GM21447 (cell line): ENCODE measurements at regions not wholly inside any gene's neighbourhood (a gene's known extent, or its start where the extent isn't known, plus 50 kb on each side); places are given as distances from the start of the nearest gene placed in this dataset.

Source experiments
- ATAC-seq: cut with Tn5 transposase; IDR thresholded peaks from one replicate; pipeline ENCODE4 v1.9.1; 2021; ENCODE audit not compliant: unreplicated experiment

DNA sequence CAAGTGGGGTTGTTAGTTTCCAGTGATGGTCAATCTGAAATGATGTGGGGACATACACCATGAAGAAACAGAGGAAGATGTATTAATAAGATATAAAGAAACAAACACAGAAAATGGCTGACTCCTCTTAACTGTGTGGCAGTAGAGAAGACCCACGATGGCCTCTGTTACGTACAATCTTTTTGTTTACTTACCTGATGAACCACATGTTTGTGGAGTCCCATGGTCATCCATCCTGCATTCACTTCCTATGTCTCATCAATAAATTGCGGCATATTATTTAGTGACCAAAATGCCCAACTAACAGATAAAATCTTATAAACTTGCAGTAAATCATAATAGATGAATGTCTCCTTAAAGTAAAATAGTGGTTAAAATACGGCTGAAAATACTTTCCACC is 740.1 kb upstream of the LINC00305 start:
- ATAC-seq = no peak

GRCh38 chr18:64886995-64887394 is 738.1 kb upstream of the LINC00305 start:
- no peak for ATAC-seq

DNA sequence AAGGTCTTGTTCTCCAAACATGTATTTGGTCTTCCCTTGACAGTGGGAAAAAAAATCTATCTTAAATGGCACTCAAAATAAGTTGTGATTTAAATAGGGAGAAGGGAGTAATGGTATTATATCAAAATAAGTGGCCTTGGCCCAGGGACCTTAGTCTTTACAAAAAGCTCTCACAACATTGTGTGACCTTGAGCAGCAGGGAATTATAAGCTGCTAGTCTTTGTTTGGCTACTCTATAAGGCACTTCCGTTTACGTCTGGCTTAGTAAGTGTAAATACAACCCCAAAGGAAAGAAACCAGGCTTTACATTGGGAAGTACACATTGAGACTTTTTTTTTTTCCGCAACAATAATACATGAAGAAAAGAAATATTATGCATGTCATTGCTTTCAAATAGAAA is 734.0 kb upstream of the LINC00305 start:
- no peak for ATAC-seq

DNA sequence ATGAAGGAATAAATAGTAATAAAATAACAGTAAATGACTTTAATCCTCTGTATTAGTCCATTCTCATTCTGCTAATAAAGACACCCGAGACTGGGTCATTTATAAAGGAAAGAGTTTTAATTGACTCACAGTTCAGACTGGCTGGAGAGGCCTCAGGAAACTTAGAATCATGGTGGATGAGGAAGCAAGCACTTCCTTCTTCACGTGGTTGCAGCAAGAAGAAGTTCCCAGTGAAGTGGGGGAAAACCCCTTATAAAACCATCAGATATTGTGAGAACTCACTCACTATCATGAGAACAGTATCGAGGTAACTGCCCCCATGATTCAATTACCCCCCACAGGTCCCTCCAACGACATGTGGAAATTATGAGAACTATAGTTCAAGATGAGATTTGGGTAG is 727.9 kb upstream of the LINC00305 start:
- ATAC-seq = no peak

DNA sequence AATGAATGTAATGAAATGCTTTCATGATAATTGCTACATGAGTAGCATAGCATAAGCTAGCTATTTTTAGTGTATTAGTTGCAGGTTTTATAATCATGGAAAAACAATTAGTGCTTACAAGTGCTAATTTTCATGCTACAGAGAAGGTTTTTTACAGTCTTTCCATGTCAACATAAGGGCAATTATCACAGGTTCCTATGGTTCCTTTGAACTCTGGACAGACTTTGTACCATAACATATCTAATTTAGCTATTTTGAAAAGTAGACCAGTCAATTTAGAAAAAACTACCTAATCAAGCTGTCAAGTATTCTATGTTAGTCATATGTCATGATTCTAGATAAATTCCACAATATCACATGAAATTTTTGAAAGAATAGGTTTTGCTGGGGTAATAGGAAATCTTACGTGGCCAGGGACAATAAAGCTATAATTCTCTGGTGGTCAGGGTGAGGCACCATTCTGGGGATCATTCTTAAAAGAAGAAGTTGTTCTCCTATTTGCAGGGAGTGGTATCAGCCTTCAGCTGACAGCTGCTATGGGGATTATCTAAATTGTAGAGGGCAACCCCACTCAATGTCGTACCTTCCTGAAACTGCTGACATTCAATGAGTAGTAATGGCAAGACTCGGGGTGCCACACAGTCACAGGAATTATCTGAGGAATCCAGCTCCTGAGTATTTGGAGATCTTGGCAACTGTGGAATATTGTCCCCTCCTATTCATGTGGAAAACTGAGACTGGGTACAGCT is 724.0 kb upstream of the LINC00305 start:
- ATAC-seq = no peak

GRCh38 chr18:64854112-64854511 is 705.2 kb upstream of the LINC00305 start:
- ATAC-seq = no peak

DNA sequence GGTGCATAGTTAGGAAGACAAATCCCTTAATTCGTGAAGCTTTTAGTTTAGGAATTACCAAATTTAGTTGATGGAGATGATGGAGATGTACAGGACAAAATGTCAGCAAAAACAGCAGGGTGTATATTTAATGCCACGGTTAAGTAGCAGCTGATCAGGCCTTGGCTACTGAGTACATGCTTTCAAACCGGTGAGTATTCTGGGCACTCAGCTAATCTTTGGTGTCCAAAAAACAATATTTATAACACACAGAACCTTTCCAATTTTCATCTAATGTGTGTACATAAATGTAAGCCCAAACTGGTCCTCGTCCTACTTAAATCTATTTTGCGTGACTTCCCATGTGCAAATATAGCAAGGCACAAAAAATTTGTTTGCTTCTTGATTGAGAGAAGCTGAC is 703.4 kb upstream of the LINC00305 start:
- no peak for ATAC-seq

GRCh38 chr18:64851726-64852125 is 702.8 kb upstream of the LINC00305 start:
- no peak for ATAC-seq

DNA sequence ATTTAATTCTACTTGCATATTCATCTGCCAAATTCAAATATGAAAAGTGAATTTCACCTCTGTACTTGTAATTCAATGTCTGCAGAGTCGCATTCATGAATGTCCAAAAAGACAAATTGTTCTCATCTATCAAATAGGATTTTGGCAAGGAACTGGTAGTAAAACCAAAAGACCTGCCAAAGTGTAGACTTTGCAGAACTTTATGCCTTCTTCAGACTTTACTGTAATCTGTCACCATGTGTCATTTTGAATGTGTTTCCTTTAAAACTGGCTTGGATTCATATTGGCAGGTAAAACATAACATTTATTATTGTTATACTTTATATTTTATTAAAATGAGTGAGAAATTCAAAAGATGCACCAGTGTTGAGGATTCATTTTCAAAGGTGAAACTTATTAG is 701.9 kb upstream of the LINC00305 start:
- ATAC-seq = no peak

GRCh38 chr18:64840911-64841701 is 692.2 kb upstream of the LINC00305 start:
- ATAC-seq = no peak

GRCh38 chr18:64810354-64810753 is 661.5 kb upstream of the LINC00305 start:
- ATAC-seq = no peak

DNA sequence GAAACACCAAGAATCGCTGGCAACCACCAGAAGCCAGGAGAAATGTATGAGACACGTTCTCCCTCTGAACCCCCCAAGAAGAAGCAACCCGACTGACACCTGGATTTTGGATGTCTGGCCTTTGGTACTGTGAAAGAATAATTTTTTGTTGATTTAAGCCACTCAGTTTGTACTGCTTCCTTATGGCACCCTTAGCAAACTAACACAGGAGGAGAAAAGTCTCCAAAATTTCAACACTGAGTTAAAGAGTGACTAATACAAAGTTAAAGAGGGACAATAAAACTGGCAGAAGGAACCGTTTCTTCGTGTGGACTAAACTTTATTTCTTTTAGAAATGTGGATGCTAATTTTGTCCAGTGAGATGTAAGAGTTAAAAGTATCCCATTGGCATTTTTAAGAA is 660.9 kb upstream of the LINC00305 start:
- ATAC-seq = no peak

GRCh38 chr18:64807560-64807959 is 658.7 kb upstream of the LINC00305 start:
- no peak for ATAC-seq

DNA sequence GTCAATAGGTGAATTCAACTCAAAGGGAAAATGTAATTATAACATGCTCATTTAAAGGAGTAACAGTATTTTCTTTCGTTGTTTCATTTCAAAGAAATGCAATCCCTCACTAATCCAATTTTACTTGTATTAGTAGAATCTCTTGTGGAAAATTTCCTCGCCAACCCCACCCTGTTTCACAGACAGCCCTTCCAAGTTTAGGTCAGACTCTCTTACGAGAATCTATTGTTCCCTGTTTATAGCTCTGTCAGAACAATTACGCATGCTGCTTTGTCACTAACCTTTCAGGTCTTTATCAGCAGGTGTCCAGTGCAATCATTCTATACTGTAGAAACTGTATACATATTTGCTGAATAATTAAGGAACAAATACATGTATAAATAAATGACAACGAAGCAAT is 657.8 kb upstream of the LINC00305 start:
- ATAC-seq = no peak

DNA sequence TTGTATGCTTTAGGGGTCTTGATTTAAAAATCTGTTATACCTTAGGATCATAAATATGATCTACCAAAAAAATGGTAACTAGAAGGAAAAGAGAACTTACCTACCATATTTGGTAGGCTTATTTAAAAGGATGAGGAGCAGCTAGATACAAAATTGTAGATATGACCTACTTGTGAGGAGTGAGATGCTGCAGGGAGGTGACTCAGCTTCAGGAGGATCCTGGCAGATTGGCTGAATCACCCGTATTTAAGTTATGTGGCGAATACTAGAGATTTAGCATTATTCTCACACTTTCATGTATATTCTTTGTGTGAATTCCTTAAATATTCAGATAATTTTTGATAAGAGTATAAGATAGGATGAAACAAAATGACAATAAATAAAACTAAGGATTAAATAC is 657.3 kb upstream of the LINC00305 start:
- no peak for ATAC-seq

GRCh38 chr18:64803471-64803870 is 654.6 kb upstream of the LINC00305 start:
- ATAC-seq = no peak

- ATAC-seq = no peak
Measured at GRCh38 chr18:64800151-64800550, 651.3 kb upstream of the LINC00305 start.

- no peak for ATAC-seq
Measured at GRCh38 chr18:64799376-64799775, 650.5 kb upstream of the LINC00305 start.

DNA sequence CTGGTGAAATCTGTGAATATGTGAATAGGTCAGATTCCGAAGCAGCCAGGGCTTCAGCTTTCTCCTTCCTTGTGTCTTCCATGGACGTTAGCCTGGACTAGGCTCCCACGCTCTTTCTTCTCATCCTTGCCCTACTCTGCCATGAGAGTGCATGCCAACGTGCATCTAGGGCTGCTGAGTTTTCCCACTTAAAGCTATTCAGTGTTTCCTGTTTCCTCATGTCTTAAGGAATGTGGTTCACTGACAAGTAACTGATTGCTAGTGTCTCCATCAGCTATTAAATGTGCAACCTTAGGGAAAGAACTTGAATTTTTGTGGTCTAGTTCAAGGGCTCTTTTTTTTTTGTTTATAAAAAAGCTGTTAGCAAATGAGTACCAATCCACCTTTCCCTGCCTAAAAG is 642.3 kb upstream of the LINC00305 start:
- ATAC-seq = no peak

GRCh38 chr18:64785686-64786085 is 636.8 kb upstream of the LINC00305 start:
- no peak for ATAC-seq

GRCh38 chr18:64777556-64777955 is 628.7 kb upstream of the LINC00305 start:
- no peak for ATAC-seq

DNA sequence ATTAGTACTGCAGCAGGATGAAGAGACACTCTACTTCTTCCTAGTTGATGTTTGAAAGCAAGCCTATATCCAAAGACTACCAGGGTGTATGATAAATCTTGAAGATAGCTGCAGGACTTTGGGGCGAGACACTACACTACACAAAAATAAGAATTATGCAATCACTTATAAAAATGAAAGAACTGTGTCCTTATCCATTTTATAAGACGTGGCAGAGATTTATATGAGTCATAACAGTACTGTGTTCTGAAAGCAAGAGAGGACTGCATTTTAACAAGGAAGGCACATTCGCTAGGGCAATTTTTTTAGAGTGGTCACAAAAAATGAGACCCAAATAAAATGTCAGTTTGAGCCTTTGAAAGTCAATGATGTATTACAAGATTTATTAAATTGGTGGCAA is 617.0 kb upstream of the LINC00305 start:
- ATAC-seq = no peak

DNA sequence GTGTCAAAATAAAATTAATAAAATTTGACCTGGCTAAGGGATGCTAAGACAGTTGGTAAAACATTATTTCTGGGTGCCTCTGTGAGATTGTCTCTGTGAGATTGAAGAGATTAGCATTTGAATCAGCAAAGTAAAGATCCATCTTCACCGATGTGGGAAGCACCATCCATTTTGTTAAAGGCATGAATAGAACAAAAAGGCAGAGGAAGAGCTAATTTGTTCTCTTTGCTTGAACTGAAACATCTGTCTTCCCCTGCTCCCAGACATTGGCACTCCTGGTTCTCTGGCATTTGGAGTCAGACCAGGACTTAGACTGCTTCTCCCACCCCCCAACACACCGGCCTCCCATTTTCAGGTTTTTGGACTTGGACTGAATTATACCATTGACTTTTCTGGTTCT is 603.8 kb upstream of the LINC00305 start:
- no peak for ATAC-seq
